Astrocyte of the spinal cord (primary cell): ENCODE measurements at regions not wholly inside any gene's neighbourhood (a gene's known extent, or its start where the extent isn't known, plus 50 kb on each side); places are given as distances from the start of the nearest gene placed in this dataset.

ENCODE experiments used
- DNase-seq: peaks from one replicate; pipeline ENCODE4 v3.0.0; 2011; ENCODE audit warnings: low read depth, low spot score
- H3K4me3 ChIP-seq: 2 replicates; pipeline ENCODE4 v1.5.1; 2011; ENCODE audit warnings: low read depth, mild to moderate bottlenecking, low read length, moderate library complexity
- in situ Hi-C: cut with HindIII; loops from 2 replicates; pipeline ENCODE4 v1.10.0; 2017; ENCODE audit warnings: low sequenced_read_pairs
- TF ChIP-seq, protein P1 (sequence below): IDR thresholded peaks from 2 replicates; pipeline ENCODE4 v1.5.1; 2012; ENCODE audit warnings: low read depth, mild to moderate bottlenecking, low read length, inconsistent platforms

- H3K4me3 ChIP-seq = no peak overlapping the region
- in situ Hi-C loops = no loop called here
- no peak for DNase-seq
- TF ChIP-seq, protein P1, sequence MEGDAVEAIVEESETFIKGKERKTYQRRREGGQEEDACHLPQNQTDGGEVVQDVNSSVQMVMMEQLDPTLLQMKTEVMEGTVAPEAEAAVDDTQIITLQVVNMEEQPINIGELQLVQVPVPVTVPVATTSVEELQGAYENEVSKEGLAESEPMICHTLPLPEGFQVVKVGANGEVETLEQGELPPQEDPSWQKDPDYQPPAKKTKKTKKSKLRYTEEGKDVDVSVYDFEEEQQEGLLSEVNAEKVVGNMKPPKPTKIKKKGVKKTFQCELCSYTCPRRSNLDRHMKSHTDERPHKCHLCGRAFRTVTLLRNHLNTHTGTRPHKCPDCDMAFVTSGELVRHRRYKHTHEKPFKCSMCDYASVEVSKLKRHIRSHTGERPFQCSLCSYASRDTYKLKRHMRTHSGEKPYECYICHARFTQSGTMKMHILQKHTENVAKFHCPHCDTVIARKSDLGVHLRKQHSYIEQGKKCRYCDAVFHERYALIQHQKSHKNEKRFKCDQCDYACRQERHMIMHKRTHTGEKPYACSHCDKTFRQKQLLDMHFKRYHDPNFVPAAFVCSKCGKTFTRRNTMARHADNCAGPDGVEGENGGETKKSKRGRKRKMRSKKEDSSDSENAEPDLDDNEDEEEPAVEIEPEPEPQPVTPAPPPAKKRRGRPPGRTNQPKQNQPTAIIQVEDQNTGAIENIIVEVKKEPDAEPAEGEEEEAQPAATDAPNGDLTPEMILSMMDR = no peak
Measured at GRCh38 chr6:19972221-19972620, 135.1 kb downstream of the ID4 start.

GRCh38 chr6:19976411-19977129, 139.4 kb downstream of the ID4 start:
- no peak overlapping the region for H3K4me3 ChIP-seq
- no peak for DNase-seq
- in situ Hi-C loops = no loop called here
- TF ChIP-seq, protein P1 = no peak

- TF ChIP-seq, protein P1 = no peak
- no peak for DNase-seq
- H3K4me3 ChIP-seq = no peak overlapping the region
- in situ Hi-C loops = no loop called here
Measured at GRCh38 chr6:19979059-19979458, 141.9 kb downstream of the ID4 start.

GRCh38 chr6:19979986-19980385, 142.8 kb downstream of the ID4 start:
- H3K4me3 ChIP-seq = no peak overlapping the region
- TF ChIP-seq, protein P1 = no peak
- DNase-seq = no peak
- in situ Hi-C loops = no loop called here

DNA sequence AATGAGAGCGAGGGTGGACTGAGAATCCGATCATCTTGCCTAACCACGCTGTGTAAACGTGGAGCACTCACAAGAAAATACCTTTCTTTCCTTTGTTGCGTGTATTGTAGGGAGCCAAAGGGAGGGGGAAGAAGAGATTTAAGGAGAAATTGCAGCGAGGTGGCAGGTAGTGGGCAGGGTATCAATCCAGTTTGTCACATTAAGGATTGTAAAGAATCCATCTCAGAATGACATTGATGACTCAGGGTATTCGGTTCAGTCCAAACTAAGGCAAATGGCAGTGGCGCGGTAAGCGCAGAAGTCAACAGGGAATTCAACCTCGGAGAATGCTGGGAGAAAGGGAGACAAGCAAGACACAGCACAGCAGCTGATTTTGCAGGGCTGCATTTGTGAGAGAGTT, 146.2 kb downstream of the ID4 start:
- in situ Hi-C loops = no loop called here
- TF ChIP-seq, protein P1 = no peak
- no peak overlapping the region for H3K4me3 ChIP-seq
- no peak for DNase-seq

DNA sequence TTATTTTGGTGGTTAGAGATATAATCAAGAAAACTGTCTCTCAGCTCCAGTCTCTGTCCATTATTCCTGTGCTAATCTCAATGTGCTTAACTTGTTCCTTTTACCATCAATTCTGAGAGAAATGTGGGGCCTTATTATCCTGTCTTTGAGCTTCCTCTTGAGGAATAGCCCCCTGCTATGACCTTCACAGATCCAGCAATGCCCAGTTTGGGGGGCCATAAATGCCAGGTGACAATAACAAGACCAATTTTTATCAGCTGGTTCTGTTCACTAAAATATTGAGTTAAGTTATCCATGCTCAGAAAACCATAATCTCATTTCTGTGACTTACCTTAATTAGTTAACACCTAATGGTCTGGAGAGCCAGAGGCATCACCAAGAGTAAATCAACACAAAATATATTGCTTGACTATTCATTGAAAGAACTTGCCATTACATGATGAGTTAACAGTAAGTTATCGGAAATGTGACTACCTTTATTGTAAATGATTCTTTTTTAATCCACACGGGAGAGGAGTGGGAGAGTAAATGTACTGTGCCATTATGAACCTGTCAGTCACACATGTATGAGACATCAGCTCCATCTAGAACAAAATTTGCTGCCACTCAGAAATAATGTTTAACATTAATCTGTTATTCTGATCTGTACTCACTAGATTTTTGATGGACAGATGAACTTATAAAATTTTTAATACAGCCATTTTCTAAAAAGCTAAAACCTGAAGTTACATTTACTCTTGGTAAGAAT, 149.7 kb downstream of the ID4 start:
- DNase-seq = no peak
- in situ Hi-C loops = no loop called here
- TF ChIP-seq, protein P1 = no peak
- no peak overlapping the region for H3K4me3 ChIP-seq
